B cell (primary cell): ENCODE measurements at regions not wholly inside any gene's neighbourhood (a gene's known extent, or its start where the extent isn't known, plus 50 kb on each side); places are given as distances from the start of the nearest gene placed in this dataset.

Source experiments
- CTCF ChIP-seq: fragments of 200-600 bp; IDR thresholded peaks from one replicate; pipeline ENCODE4 v1.8.0; 2022; ENCODE audit warnings: antibody characterized with exemption, mild to moderate bottlenecking
- EZH2 ChIP-seq: IDR thresholded peaks from 2 replicates; pipeline ENCODE4 v1.6.1; 2012; ENCODE audit warnings: borderline replicate concordance, low read depth, mild to moderate bottlenecking, moderate library complexity, low read length; ENCODE audit not compliant: insufficient read depth, poor library complexity, severe bottlenecking

- TF ChIP-seq EZH2 (no peak), CTCF (no peak)
Measured at GRCh38 chr6:137417396-137417795, 76.8 kb downstream of the OLIG3 start.
